ENCODE measurements at regions not wholly inside any gene's neighbourhood (a gene's known extent, or its start where the extent isn't known, plus 50 kb on each side); places are given as distances from the start of the nearest gene placed in this dataset.

DNA sequence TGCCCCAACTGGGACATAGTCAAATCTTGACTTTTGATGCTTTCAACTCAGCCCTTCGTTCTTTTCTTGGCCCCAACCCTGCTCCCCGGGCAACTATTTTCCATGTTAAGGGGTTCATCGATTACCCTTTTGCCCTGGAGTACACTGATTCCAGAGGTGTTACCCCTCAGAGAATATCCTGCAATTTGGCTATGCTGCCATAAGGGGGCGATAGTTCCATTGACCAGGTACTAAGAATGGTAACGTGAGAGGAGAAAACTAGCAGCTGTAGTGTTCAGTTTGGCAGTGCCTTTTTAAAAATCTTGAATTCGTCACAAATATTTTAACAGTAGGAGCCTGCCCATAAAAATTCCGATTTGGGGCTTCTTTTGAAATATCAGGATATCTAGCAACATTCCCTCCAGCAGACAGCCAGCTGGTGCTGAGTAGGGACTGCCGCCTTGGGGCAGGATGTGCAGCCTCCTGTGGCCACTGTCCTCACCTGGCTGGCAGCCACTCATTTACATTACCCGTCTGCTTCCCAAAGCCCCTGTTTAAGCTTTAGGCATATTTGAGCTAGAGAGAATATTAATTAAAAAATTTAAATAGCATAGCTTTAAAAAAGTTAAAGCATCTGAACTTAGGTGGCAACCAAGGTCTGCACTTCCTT lies 146.3 kb upstream of the SKOR2 start:
- no peak overlapping the region for H3K4me3 ChIP-seq (ENCODE audit: low read length)
- no peaks in the 10 kb centered on the region for H3K9me3 ChIP-seq (ENCODE audit: control insufficient read depth, insufficient read depth, low read length)
- H3K36me3 ChIP-seq (ENCODE audit: control insufficient read depth, low read length) = no peaks in the 10 kb centered on the region

DNA sequence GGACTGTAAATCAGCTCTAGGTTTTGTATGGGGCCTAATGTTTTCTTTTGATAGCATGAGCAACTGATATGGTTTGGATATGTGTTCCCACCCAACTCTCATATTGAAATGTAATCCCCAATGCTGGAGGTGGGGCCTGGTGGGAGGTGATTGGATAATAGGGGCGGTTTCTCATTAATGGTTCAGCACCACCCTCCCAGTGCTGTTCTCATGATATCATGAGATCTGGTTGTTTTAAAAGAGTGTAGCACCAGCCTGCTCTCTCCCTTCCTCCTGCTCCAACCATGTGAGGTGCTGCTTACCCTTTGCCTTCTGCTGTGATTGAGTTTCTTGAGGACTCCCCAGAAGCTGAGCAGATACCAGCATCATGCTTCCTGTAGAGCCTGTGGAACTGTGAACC lies 140.2 kb upstream of the SKOR2 start:
- H3K4me1 ChIP-seq (ENCODE audit: control insufficient read depth, low read length) = no peaks in the 10 kb centered on the region
- H3K4me2 ChIP-seq (ENCODE audit: low read length) = no peak overlapping the region
- H4K20me1 ChIP-seq (ENCODE audit: control insufficient read depth, insufficient read depth, low read depth, low read length) = no peaks in the 10 kb centered on the region
- H3F3A ChIP-seq (ENCODE audit: control insufficient read depth, insufficient read depth) = no peaks in the 10 kb centered on the region
- peaks cover 15% of the 10 kb centered on the region for H3K27me3 ChIP-seq (ENCODE audit: control insufficient read depth, low read length)
- no peaks in the 10 kb centered on the region for H3K9me2 ChIP-seq (replicated peaks; ENCODE audit: control insufficient read depth, low read length)
- H3K4me3 ChIP-seq (ENCODE audit: low read length) = no peak overlapping the region
- H3K36me3 ChIP-seq (ENCODE audit: control insufficient read depth, low read length) = no peaks in the 10 kb centered on the region
- no peaks in the 10 kb centered on the region for H3K9me3 ChIP-seq (ENCODE audit: control insufficient read depth, insufficient read depth, low read length)
- no peak overlapping the region for H3K27ac ChIP-seq (ENCODE audit: low read depth, low read length)
- no peak for TF ChIP-seq EZH2phosphoT487 (IDR thresholded peaks at IDR 0.05; ENCODE audit: borderline replicate concordance, low read length)
- TF ChIP-seq, protein P1, sequence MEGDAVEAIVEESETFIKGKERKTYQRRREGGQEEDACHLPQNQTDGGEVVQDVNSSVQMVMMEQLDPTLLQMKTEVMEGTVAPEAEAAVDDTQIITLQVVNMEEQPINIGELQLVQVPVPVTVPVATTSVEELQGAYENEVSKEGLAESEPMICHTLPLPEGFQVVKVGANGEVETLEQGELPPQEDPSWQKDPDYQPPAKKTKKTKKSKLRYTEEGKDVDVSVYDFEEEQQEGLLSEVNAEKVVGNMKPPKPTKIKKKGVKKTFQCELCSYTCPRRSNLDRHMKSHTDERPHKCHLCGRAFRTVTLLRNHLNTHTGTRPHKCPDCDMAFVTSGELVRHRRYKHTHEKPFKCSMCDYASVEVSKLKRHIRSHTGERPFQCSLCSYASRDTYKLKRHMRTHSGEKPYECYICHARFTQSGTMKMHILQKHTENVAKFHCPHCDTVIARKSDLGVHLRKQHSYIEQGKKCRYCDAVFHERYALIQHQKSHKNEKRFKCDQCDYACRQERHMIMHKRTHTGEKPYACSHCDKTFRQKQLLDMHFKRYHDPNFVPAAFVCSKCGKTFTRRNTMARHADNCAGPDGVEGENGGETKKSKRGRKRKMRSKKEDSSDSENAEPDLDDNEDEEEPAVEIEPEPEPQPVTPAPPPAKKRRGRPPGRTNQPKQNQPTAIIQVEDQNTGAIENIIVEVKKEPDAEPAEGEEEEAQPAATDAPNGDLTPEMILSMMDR (IDR thresholded peaks at IDR 0.05; ENCODE audit: low read depth, low read length, poor library complexity, severe bottlenecking) = no peak
- no peaks in the 10 kb centered on the region for H3K79me2 ChIP-seq (ENCODE audit: control insufficient read depth, low read length)

More for the DNA sequence above, 146.3 kb upstream of the SKOR2 start:
- H4K20me1 ChIP-seq (ENCODE audit: control insufficient read depth, insufficient read depth, low read depth, low read length) = no peaks in the 10 kb centered on the region
- no peaks in the 10 kb centered on the region for H3F3A ChIP-seq (ENCODE audit: control insufficient read depth, insufficient read depth)
- H3K9me2 ChIP-seq (replicated peaks; ENCODE audit: control insufficient read depth, low read length) = no peaks in the 10 kb centered on the region
- H3K4me1 ChIP-seq (ENCODE audit: control insufficient read depth, low read length) = no peaks in the 10 kb centered on the region
- H3K79me2 ChIP-seq (ENCODE audit: control insufficient read depth, low read length) = no peaks in the 10 kb centered on the region
- 0 out of 2 replicates have a peak, but pooled peaks cover 3% of the 10 kb centered on the region for H3K27me3 ChIP-seq (ENCODE audit: control insufficient read depth, low read length)
- no peak overlapping the region for H3K27ac ChIP-seq (ENCODE audit: low read depth, low read length)
- no peak overlapping the region for H3K4me2 ChIP-seq (ENCODE audit: low read length)
- no peak for TF ChIP-seq EZH2phosphoT487 (IDR thresholded peaks at IDR 0.05; ENCODE audit: borderline replicate concordance, low read length)
- TF ChIP-seq, protein P1 (IDR thresholded peaks at IDR 0.05; ENCODE audit: low read depth, low read length, poor library complexity, severe bottlenecking) = peak; percentile 86

DNA sequence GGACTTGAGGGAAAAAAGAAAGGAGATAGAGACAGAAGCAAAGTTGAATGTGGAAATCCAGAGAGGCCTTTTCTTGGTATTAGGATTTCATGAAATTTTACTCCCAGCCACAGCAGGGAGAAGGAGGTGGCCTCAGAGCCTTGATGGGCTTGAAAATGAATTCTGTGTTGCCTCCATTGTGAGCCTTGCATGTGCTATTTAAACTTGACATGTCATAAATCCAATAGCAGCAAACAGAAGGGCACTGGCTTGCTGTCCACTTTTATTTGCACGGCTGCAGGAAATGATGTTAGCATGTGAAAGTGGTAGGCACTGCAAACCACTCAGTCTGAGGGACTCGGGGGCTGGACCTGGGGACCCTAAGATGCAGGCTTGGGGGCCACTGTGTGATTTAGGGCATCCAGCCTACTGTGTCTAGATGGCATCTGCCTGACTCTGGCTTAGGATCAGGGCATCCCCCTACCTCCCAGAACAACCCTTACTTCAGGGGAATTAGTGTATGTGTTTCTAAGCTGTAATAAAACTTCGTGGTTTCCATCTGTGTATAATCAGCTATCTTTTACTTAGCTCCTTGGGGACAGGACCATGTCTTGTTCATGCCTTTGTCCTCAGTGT lies 139.1 kb upstream of the SKOR2 start:
- no peaks in the 10 kb centered on the region for H3K4me1 ChIP-seq (ENCODE audit: control insufficient read depth, low read length)
- TF ChIP-seq, protein P1 (IDR thresholded peaks at IDR 0.05; ENCODE audit: low read depth, low read length, poor library complexity, severe bottlenecking) = no peak
- TF ChIP-seq EZH2phosphoT487 (IDR thresholded peaks at IDR 0.05; ENCODE audit: borderline replicate concordance, low read length) = no peak
- no peak overlapping the region for H3K4me3 ChIP-seq (ENCODE audit: low read length)
- H3K4me2 ChIP-seq (ENCODE audit: low read length) = no peak overlapping the region
- no peak overlapping the region for H3K27ac ChIP-seq (ENCODE audit: low read depth, low read length)
- H3K79me2 ChIP-seq (ENCODE audit: control insufficient read depth, low read length) = no peaks in the 10 kb centered on the region
- H4K20me1 ChIP-seq (ENCODE audit: control insufficient read depth, insufficient read depth, low read depth, low read length) = no peaks in the 10 kb centered on the region
- H3F3A ChIP-seq (ENCODE audit: control insufficient read depth, insufficient read depth) = no peaks in the 10 kb centered on the region
- H3K27me3 ChIP-seq (ENCODE audit: control insufficient read depth, low read length) = peaks cover 15% of the 10 kb centered on the region
- no peaks in the 10 kb centered on the region for H3K9me2 ChIP-seq (replicated peaks; ENCODE audit: control insufficient read depth, low read length)
- no peaks in the 10 kb centered on the region for H3K36me3 ChIP-seq (ENCODE audit: control insufficient read depth, low read length)
- no peaks in the 10 kb centered on the region for H3K9me3 ChIP-seq (ENCODE audit: control insufficient read depth, insufficient read depth, low read length)

Measured in DOHH2 (cell line).